Caco-2 (cell line): ENCODE measurements at regions not wholly inside any gene's neighbourhood (a gene's known extent, or its start where the extent isn't known, plus 50 kb on each side); places are given as distances from the start of the nearest gene placed in this dataset.

Source experiments
- BruUV-seq: library from RNA; stranded (reverse); fragments of 400-500 nt; replicated peaks from 2 replicates; lab custom pipeline; 2021; lab: Mats Ljungman, UMichigan
- CTCF ChIA-PET: fragments of 300-600 bp; sonication (Branson Sonifier 250); formaldehyde crosslinking; loops from one replicate; lab custom pipeline; 2022; ENCODE audit warnings: antibody characterized with exemption; lab: Charles Lee
- POLR2A ChIA-PET: fragments of 300-600 bp; sonication (Branson Sonifier 250); formaldehyde crosslinking; loops from one replicate; lab custom pipeline; 2022; ENCODE audit warnings: antibody characterized with exemption; lab: Charles Lee
- DNase-seq, 2 experiments: peaks; one replicate each; pipeline versions ENCODE4 v3.0.0 to v3.0.0-alpha.2; 2020 to 2022
- H3K27me3 ChIP-seq: replicated peaks from 2 replicates; pipeline ENCODE4 v1.6.0; 2011; ENCODE audit warnings: low read length; ENCODE audit not compliant: control insufficient read depth, insufficient read depth
- H3K36me3 ChIP-seq: 2 replicates; pipeline ENCODE4 v1.5.1; 2011; ENCODE audit warnings: low read length; ENCODE audit not compliant: control insufficient read depth, insufficient read depth
- H3K4me1 ChIP-seq: fragments of 250-450 bp; sonication (Bioruptor Pico); 2 replicates; pipeline ENCODE4 v1.5.1; 2020; ENCODE audit warnings: mild to moderate bottlenecking
- H3K4me3 ChIP-seq: 2 replicates; pipeline ENCODE4 v1.5.1; 2011; ENCODE audit warnings: low read depth, mild to moderate bottlenecking, control low read depth, low read length
- H3K9me3 ChIP-seq: fragments of 250-450 bp; sonication (Bioruptor Pico); 2 replicates; pipeline ENCODE4 v1.5.1; 2020; ENCODE audit warnings: mild to moderate bottlenecking, moderate library complexity
- H3K27ac Mint-ChIP-seq: one replicate; pipeline ENCODE4 v1.8.0; 2022; ENCODE audit warnings: mixed read lengths; ENCODE audit not compliant: unreplicated experiment
- H3K27me3 Mint-ChIP-seq: one replicate; pipeline ENCODE4 v1.8.0; 2022; ENCODE audit warnings: mixed read lengths; ENCODE audit not compliant: insufficient read depth, unreplicated experiment
- H3K36me3 Mint-ChIP-seq: one replicate; pipeline ENCODE4 v1.8.0; 2022; ENCODE audit warnings: mild to moderate bottlenecking, mixed read lengths; ENCODE audit not compliant: insufficient read depth, unreplicated experiment
- H3K4me1 Mint-ChIP-seq: one replicate; pipeline ENCODE4 v1.8.0; 2022; ENCODE audit warnings: low read depth, mixed read lengths; ENCODE audit not compliant: unreplicated experiment
- H3K4me3 Mint-ChIP-seq: one replicate; pipeline ENCODE4 v1.8.0; 2022; ENCODE audit warnings: mild to moderate bottlenecking, moderate library complexity, mixed read lengths; ENCODE audit not compliant: unreplicated experiment
- H3K9me3 Mint-ChIP-seq: one replicate; pipeline ENCODE4 v1.8.0; 2022; ENCODE audit warnings: mixed read lengths; ENCODE audit not compliant: unreplicated experiment
- CTCF ChIP-seq, 2 experiments: fragments of 200-600 bp in 1 of 2; IDR thresholded peaks; 1 replicate in 1 of 2; 2 replicates in 1 of 2; pipeline versions ENCODE4 v1.5.1 to v1.8.0; 2011 to 2022; ENCODE audit warnings: antibody characterized with exemption in 1 of 2, control low read depth in 1 of 2, inconsistent platforms in 1 of 2, low read depth in 1 of 2, low read length in 1 of 2, mild to moderate bottlenecking in 1 of 2, moderate library complexity in 1 of 2; ENCODE audit not compliant: insufficient read depth in 1 of 2, severe bottlenecking in 1 of 2, unreplicated experiment in 1 of 2
- intact Hi-C: fragments of 100-400 bp; cut with micrococcal nuclease; formaldehyde crosslinking; loops from one replicate; pipeline ENCODE4 v1.10.0; 2022; ENCODE audit not compliant: unreplicated experiment

- no peak overlapping the region for H3K4me3 ChIP-seq
- peaks cover 51% of the 10 kb centered on the region for H3K4me1 ChIP-seq
- BruUV-seq = no TSS peak
- ChIA-PET POLR2A (interaction anchor here (1.3 kb wide), 1 partner anchor 393 kb away, joined by 3 read pairs; the partner anchor contains the start of gene DIPK2A), CTCF (no interaction called here)
- H3K9me3 ChIP-seq = peaks cover 20% of the 10 kb centered on the region
- no peaks in the 10 kb centered on the region for H3K27me3 Mint-ChIP-seq
- H3K4me3 Mint-ChIP-seq = no peak overlapping the region
- H3K27me3 ChIP-seq = no peaks in the 10 kb centered on the region
- intact Hi-C loops = loop anchor here (5.0 kb wide), 2 partner anchors 67 to 392 kb away; partner anchors contain the start of gene DIPK2A
- peaks cover 4% of the 10 kb centered on the region for H3K36me3 Mint-ChIP-seq
- peaks cover 48% of the 10 kb centered on the region for H3K9me3 Mint-ChIP-seq
- H3K36me3 ChIP-seq = no peaks in the 10 kb centered on the region; the same call in 1 of the 2 replicates
- H3K4me1 Mint-ChIP-seq = peaks cover 30% of the 10 kb centered on the region
- no peak for DNase-seq
- H3K27ac Mint-ChIP-seq = no peak overlapping the region
- no peak for TF ChIP-seq CTCF (IDR thresholded peaks at IDR 0.05; ENCODE audit: insufficient read depth in 1 of 2, low read depth in 1 of 2, low read length in 1 of 2, severe bottlenecking in 1 of 2, unreplicated experiment in 1 of 2)
Measured at GRCh38 chr3:144364737-144365136, 393.1 kb downstream of the DIPK2A start.

- peaks cover 9% of the 10 kb centered on the region for H3K4me1 Mint-ChIP-seq
- no peak overlapping the region for H3K27ac Mint-ChIP-seq
- ChIA-PET POLR2A (no interaction called here), CTCF (no interaction called here)
- peaks cover 23% of the 10 kb centered on the region for H3K9me3 ChIP-seq
- H3K4me1 ChIP-seq = peaks cover 18% of the 10 kb centered on the region
- DNase-seq = no peak
- no peak overlapping the region for H3K4me3 ChIP-seq
- no peaks in the 10 kb centered on the region for H3K27me3 ChIP-seq
- peaks cover 4% of the 10 kb centered on the region for H3K36me3 Mint-ChIP-seq
- no peak overlapping the region for H3K4me3 Mint-ChIP-seq
- no peaks in the 10 kb centered on the region; the same call in 1 of the 2 replicates for H3K36me3 ChIP-seq
- intact Hi-C loops = no loop called here
- no peaks in the 10 kb centered on the region for H3K27me3 Mint-ChIP-seq
- TF ChIP-seq CTCF (IDR thresholded peaks at IDR 0.05; ENCODE audit: insufficient read depth in 1 of 2, low read depth in 1 of 2, low read length in 1 of 2, severe bottlenecking in 1 of 2, unreplicated experiment in 1 of 2) = no peak
- H3K9me3 Mint-ChIP-seq = peaks cover 40% of the 10 kb centered on the region
- no TSS peak for BruUV-seq
Measured at GRCh38 chr3:144369129-144369879, 397.7 kb downstream of the DIPK2A start.

- Histone ChIP-seq H3K4me3 (no peak overlapping the region), H3K9me3 (peaks cover 4% of the 10 kb centered on the region; the same call in 1 of the 2 replicates), H3K36me3 (no peaks in the 10 kb centered on the region), H3K4me1 (peaks cover 12% of the 10 kb centered on the region), H3K27me3 (no peaks in the 10 kb centered on the region)
- Mint-ChIP-seq H3K27me3 (no peaks in the 10 kb centered on the region), H3K27ac (peak overlapping the region; percentile 32), H3K4me1 (peaks cover 14% of the 10 kb centered on the region), H3K36me3 (no peaks in the 10 kb centered on the region), H3K4me3 (no peak overlapping the region), H3K9me3 (peaks cover 11% of the 10 kb centered on the region)
- ChIA-PET CTCF (interaction anchor here (0.6 kb wide), 1 partner anchor 67 kb away, joined by 3 read pairs; no protein-coding TSS in a partner anchor), POLR2A (no interaction called here)
- intact Hi-C loops = no loop called here
- no peak for TF ChIP-seq CTCF (IDR thresholded peaks at IDR 0.05; ENCODE audit: insufficient read depth in 1 of 2, low read depth in 1 of 2, low read length in 1 of 2, severe bottlenecking in 1 of 2, unreplicated experiment in 1 of 2)
- no peak for DNase-seq
- BruUV-seq = no TSS peak
Measured at GRCh38 chr3:144375088-144375487, 403.5 kb downstream of the DIPK2A start.
